ENCODE measurements at regions not wholly inside any gene's neighbourhood (a gene's known extent, or its start where the extent isn't known, plus 50 kb on each side); places are given as distances from the start of the nearest gene placed in this dataset.

- H3K4me3 ChIP-seq (ENCODE audit: insufficient read depth, low read depth, low read length) = no peak overlapping the region
- TF ChIP-seq EZH2 (IDR thresholded peaks at IDR 0.05; ENCODE audit: insufficient read depth, low read length) = no peak
- TF ChIP-seq, protein P1, sequence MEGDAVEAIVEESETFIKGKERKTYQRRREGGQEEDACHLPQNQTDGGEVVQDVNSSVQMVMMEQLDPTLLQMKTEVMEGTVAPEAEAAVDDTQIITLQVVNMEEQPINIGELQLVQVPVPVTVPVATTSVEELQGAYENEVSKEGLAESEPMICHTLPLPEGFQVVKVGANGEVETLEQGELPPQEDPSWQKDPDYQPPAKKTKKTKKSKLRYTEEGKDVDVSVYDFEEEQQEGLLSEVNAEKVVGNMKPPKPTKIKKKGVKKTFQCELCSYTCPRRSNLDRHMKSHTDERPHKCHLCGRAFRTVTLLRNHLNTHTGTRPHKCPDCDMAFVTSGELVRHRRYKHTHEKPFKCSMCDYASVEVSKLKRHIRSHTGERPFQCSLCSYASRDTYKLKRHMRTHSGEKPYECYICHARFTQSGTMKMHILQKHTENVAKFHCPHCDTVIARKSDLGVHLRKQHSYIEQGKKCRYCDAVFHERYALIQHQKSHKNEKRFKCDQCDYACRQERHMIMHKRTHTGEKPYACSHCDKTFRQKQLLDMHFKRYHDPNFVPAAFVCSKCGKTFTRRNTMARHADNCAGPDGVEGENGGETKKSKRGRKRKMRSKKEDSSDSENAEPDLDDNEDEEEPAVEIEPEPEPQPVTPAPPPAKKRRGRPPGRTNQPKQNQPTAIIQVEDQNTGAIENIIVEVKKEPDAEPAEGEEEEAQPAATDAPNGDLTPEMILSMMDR (IDR thresholded peaks at IDR 0.05; ENCODE audit: insufficient read depth, low read depth, low read length) = no peak
- Mint-ChIP-seq H3K4me3 (ENCODE audit: unreplicated experiment) (no peak overlapping the region), H3K4me1 (ENCODE audit: low read depth, unreplicated experiment) (peaks cover 2% of the 10 kb centered on the region), H3K27me3 (ENCODE audit: low read depth, unreplicated experiment) (peaks cover 27% of the 10 kb centered on the region), H3K36me3 (ENCODE audit: low read depth, unreplicated experiment) (no peaks in the 10 kb centered on the region), H3K27ac (ENCODE audit: unreplicated experiment) (no peak overlapping the region), H3K9me3 (ENCODE audit: unreplicated experiment) (no peaks in the 10 kb centered on the region)
- FAIRE-seq (no peak), DNase-seq (ENCODE audit: low read depth) (no peak)
- no peak overlapping the region for H3K27ac ChIP-seq (ENCODE audit: low read depth, low read length)
- H3K9ac ChIP-seq (ENCODE audit: low read length) = no peak overlapping the region
- no peaks in the 10 kb centered on the region for H4K20me1 ChIP-seq (ENCODE audit: insufficient read depth, low read length)
- no peaks in the 10 kb centered on the region for H3K79me2 ChIP-seq (ENCODE audit: insufficient read depth, low read length)
- no peak overlapping the region for H2AFZ ChIP-seq (ENCODE audit: low read depth, low read length)
- no peak overlapping the region for H3K4me2 ChIP-seq (ENCODE audit: low read length)
- no peaks in the 10 kb centered on the region for H3K36me3 ChIP-seq (ENCODE audit: insufficient read depth, low read length)
- H3K9me3 ChIP-seq (ENCODE audit: insufficient read depth, low read depth, low read length) = no peaks in the 10 kb centered on the region
- H3K27me3 ChIP-seq (ENCODE audit: insufficient read depth, low read length) = no peaks in the 10 kb centered on the region
- no peaks in the 10 kb centered on the region for H3K4me1 ChIP-seq (ENCODE audit: insufficient read depth, low read length)
Observed at GRCh38 chr2:447902-448665, 160.2 kb upstream of the ALKAL2 start.

GRCh38 chr2:446963-447530 is 159.2 kb upstream of the ALKAL2 start:
- no peak for DNase-seq (ENCODE audit: low read depth)
- Histone ChIP-seq H4K20me1 (ENCODE audit: insufficient read depth, low read length) (no peaks in the 10 kb centered on the region), H3K79me2 (ENCODE audit: insufficient read depth, low read length) (no peaks in the 10 kb centered on the region), H3K9ac (ENCODE audit: low read length) (no peak overlapping the region), H3K4me3 (ENCODE audit: insufficient read depth, low read depth, low read length) (no peak overlapping the region), H3K4me1 (ENCODE audit: insufficient read depth, low read length) (no peaks in the 10 kb centered on the region), H2AFZ (ENCODE audit: low read depth, low read length) (no peak overlapping the region), H3K27me3 (ENCODE audit: insufficient read depth, low read length) (no peaks in the 10 kb centered on the region), H3K27ac (ENCODE audit: low read depth, low read length) (no peak overlapping the region), H3K4me2 (ENCODE audit: low read length) (no peak overlapping the region), H3K36me3 (ENCODE audit: insufficient read depth, low read length) (no peaks in the 10 kb centered on the region), H3K9me3 (ENCODE audit: insufficient read depth, low read depth, low read length) (no peaks in the 10 kb centered on the region)
- Mint-ChIP-seq H3K9me3 (ENCODE audit: unreplicated experiment) (no peaks in the 10 kb centered on the region), H3K27ac (ENCODE audit: unreplicated experiment) (no peak overlapping the region), H3K27me3 (ENCODE audit: low read depth, unreplicated experiment) (peaks cover 27% of the 10 kb centered on the region), H3K4me3 (ENCODE audit: unreplicated experiment) (no peak overlapping the region), H3K36me3 (ENCODE audit: low read depth, unreplicated experiment) (no peaks in the 10 kb centered on the region), H3K4me1 (ENCODE audit: low read depth, unreplicated experiment) (peaks cover 2% of the 10 kb centered on the region)
- FAIRE-seq = no peak
- TF ChIP-seq EZH2 (IDR thresholded peaks at IDR 0.05; ENCODE audit: insufficient read depth, low read length) = no peak
- TF ChIP-seq, protein P1 (IDR thresholded peaks at IDR 0.05; ENCODE audit: insufficient read depth, low read depth, low read length) = no peak

Data from astrocyte (in vitro differentiated cells and primary cell).